GM19452 (cell line): ENCODE measurements at regions not wholly inside any gene's neighbourhood (a gene's known extent, or its start where the extent isn't known, plus 50 kb on each side); places are given as distances from the start of the nearest gene placed in this dataset.

ENCODE experiments used
- ATAC-seq: cut with Tn5 transposase; IDR thresholded peaks from one replicate; pipeline ENCODE4 v1.9.1; 2021; ENCODE audit not compliant: unreplicated experiment

- no peak for ATAC-seq
Observed at GRCh38 chr6:140867336-140867735, 1265.4 kb upstream of the GJE1 start.

- ATAC-seq: no peak
Observed at GRCh38 chr6:140858381-140858971, 1274.2 kb upstream of the GJE1 start.

- no peak for ATAC-seq
Observed at GRCh38 chr6:140857739-140858380, 1274.9 kb upstream of the GJE1 start.

GRCh38 chr6:140855520-140855919 is 1277.2 kb upstream of the GJE1 start:
- ATAC-seq: no peak

GRCh38 chr6:140854318-140854717 is 1278.4 kb upstream of the GJE1 start:
- no peak for ATAC-seq

GRCh38 chr6:140850438-140850837 is 1282.3 kb upstream of the GJE1 start:
- ATAC-seq: no peak

GRCh38 chr6:140849456-140849855 is 1283.3 kb upstream of the GJE1 start:
- ATAC-seq: no peak

- no peak for ATAC-seq
Observed at GRCh38 chr6:140847262-140847645, 1285.5 kb upstream of the GJE1 start.

GRCh38 chr6:140846503-140847261 is 1286.0 kb upstream of the GJE1 start:
- ATAC-seq: no peak

GRCh38 chr6:140845701-140846100 is 1287.0 kb upstream of the GJE1 start:
- ATAC-seq: no peak

- ATAC-seq: no peak
Observed at GRCh38 chr6:140844167-140844566, 1288.6 kb upstream of the GJE1 start.

GRCh38 chr6:140833408-140833807 is 1299.3 kb upstream of the GJE1 start:
- no peak for ATAC-seq

- no peak for ATAC-seq
Observed at GRCh38 chr6:140830666-140831065, 1302.1 kb upstream of the GJE1 start.

GRCh38 chr6:140828856-140829255 is 1303.9 kb upstream of the GJE1 start:
- no peak for ATAC-seq

- no peak for ATAC-seq
Observed at GRCh38 chr6:140827593-140827992, 1305.1 kb upstream of the GJE1 start.

GRCh38 chr6:140825731-140826130 is 1307.0 kb upstream of the GJE1 start:
- ATAC-seq: no peak

GRCh38 chr6:140824595-140824994 is 1308.1 kb upstream of the GJE1 start:
- no peak for ATAC-seq

- ATAC-seq: no peak
Observed at GRCh38 chr6:140821196-140821595, 1311.5 kb upstream of the GJE1 start.

GRCh38 chr6:140817176-140817575 is 1315.5 kb upstream of the GJE1 start:
- ATAC-seq: no peak

GRCh38 chr6:140816681-140817080 is 1316.0 kb upstream of the GJE1 start:
- no peak for ATAC-seq

- ATAC-seq: no peak
Observed at GRCh38 chr6:140812636-140813035, 1320.1 kb upstream of the GJE1 start.

GRCh38 chr6:140811642-140812041 is 1321.1 kb upstream of the GJE1 start:
- ATAC-seq: no peak
